Right lung (tissue), 2 donors: ENCODE measurements at regions not wholly inside any gene's neighbourhood (a gene's known extent, or its start where the extent isn't known, plus 50 kb on each side); places are given as distances from the start of the nearest gene placed in this dataset.

Experiments
- DNase-seq, 2 donors: peaks; one replicate each; pipeline ENCODE4 v3.0.0-alpha.2; 2013

DNA sequence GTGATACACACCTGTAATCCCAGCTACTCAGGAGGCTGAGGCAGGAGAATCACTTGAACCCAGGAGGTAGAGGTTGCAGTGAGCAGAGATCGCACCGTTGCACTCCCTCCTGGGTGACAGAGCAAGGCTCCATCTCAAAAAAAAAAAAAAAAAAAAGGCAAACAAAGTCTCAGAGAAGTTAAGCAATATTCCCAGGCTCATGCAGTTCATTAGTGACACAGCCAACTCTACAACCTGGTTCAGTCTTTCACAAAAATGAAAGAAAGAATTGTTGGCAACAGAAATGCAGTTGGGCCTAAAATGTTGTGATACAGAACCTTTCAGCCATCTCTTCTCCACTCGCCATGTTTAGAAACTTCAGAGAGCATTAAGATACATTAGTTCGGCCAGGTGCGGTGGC lies 242.1 kb downstream of the LTN1 start:
- DNase-seq, result no peak

GRCh38 chr21:28749536-28749935 lies 243.1 kb downstream of the LTN1 start:
- no peak for DNase-seq

- DNase-seq, result no peak
These were observed 245.2 kb downstream of the LTN1 start for GRCh38 chr21:28747464-28747863.

DNA sequence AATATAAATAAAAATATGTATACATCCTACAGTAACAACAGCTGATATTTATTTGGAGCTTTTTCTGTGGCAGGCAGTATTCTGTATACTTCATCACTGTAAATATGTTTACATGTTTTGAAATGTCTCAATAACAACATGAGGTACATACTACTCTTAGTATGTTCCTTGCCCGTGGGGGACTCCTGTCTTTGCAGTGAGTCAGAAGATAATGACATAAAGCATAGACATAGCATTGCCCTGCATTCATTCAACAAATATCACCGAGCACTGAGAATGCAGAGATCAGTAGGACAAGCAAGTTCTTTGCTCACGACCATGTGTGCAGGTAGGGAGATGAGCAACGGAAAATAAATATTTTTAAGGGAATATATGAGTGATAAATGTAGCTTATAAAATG lies 246.5 kb downstream of the LTN1 start:
- no peak for DNase-seq

- DNase-seq, result peak; percentile 76 to 80
These were observed 247.3 kb downstream of the LTN1 start for GRCh38 chr21:28745131-28746016.

DNA sequence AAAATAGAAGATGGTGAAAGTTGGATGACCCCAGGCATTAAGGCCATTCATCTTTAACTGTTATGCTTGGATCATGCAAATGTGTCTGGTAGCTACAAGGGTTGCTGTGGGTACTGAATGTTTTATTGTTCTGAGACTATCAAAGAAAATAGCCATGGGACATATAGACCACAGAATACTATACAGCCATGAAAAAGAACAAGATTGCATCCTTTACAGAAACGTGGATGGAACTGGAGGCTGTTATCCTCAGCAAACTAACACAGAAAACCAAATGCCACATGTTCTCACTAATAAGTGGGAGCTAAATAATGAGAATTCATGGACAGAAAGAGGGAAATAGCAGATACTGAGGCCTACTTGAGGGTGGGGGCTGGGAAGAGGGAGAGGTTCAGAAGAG lies 249.0 kb downstream of the LTN1 start:
- DNase-seq, result no peak

GRCh38 chr21:28742527-28742926 lies 250.2 kb downstream of the LTN1 start:
- DNase-seq, result peak in 1 of 2 donors; percentile 28

DNA sequence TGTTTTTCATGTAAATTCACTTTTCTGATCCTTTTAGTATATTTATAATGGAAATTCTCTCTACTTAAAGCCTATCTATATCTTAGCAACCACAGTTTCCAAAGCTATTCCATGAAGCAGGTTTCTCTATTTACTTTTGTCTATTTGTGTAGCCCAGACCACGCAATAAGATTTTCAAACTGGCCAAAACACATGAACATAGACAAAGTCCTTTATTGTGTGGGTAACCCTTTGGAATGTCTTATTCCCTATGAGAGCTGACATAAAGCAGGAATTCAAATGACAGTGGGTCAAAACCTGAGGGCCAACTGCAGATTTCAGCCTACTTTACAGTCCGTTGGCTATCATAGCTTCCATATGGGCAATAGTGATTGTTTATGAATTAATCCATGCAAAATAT lies 252.6 kb downstream of the LTN1 start:
- DNase-seq, result no peak

DNA sequence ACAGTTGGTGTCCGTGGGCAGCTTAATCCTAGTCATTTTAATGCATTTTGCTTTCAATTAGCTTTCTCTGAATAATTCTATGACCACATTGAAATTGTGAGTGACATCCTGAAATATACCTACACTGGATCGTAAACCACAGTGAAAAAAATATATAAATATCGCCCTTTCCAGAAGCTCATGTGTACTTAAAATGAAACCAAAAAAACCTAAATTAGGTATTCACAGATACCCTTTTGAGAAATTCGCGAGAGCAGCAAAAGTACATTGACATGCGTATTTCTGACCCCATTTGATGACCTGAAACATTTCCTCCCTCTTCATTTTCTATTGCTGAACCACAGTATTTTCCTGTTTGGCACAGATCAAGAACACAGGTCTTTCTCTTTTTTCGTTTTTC lies 253.8 kb downstream of the LTN1 start:
- DNase-seq, result no peak

DNA sequence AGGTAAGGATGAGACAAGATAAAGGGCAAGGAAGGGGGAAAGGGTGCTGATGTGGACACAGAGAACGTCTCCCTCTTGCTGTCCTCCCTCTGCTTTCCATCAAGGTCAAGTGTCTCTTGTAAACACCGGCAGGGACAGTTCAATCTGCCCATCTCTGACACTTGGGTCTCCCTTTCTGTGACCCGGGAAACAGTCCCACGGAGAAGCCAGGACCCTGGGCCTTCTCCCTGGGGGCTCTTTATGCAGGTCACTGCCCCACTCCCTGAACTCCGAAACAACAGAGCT lies 254.3 kb downstream of the LTN1 start:
- no peak for DNase-seq

GRCh38 chr21:28737674-28738419 lies 254.8 kb downstream of the LTN1 start:
- DNase-seq, result no peak

DNA sequence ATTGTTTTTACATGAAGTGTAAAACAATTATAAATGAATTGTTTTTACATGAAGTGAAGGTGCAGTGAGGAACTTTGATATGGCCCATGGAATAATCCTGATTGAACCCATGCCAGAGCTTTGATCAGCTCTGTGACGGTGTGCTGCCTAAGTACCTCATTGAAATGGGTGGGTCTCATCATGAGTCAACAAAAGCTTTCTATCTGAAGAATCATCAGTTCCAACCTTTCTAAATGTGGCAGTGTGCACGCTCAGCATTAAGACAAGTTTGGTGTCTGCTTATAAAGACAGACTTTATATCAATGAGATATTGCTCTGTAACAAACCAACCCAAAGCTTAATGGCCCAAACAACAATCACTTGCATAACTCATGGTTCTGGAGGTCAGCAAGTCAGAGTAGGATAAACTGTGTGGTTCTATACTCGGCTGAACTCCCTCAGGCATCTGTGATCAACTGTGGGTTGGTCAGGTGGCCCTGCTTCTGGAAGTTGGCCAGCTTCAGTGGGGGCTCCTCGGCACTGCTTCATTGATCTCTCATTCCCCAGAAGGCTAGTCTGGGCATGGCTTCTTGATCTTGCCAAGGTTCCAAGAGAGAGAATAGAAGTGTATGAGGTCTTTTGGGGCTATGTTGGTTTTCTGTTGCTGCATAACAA lies 258.0 kb downstream of the LTN1 start:
- no peak for DNase-seq

DNA sequence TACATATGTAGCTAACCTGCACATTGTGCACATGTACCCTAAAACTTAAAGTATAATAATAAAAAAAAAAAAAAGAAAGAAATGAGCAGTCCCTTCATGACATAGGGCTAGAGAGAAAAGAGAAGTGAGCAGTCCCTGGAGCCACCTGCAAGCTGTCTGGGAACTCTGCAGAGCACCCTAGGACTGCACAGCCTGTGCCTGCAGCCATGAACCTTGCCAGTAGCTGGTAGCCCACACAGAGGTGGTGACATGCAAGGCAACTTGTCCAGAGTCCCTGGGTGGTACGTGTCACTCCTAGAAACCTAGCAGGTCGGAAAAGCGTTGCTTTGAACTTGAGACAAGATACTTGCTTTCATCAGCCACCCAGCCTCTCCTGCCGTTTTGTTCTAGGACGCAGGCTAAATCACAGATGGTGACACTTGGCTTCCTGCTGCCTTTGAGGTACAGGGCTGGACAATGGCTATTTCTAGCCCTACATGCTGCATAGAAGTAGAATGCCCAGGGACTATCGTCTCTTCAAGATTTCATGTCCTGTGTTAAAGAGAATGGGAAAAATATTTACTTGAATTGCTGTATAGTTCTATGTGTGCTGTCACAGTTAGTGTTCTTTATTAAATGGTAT lies 260.9 kb downstream of the LTN1 start:
- no peak for DNase-seq

DNA sequence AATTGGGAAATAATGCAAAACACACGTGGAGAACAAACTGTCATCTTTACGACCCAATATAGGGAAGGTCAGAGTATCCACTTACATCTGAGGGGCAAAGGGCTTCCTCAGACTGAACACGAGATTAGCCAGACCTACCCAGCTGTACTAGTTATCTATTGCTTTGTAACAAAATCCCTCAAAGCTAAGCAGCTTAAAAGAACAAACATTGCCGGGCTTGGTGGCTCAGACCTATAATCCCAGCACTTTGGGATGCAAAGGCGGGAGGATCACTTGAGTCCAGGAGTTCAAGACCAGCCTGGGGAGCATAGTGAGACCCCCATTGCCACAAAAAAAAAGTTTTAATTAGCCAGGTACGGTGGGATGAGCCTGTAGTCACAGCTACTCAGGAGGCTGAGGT lies 262.8 kb downstream of the LTN1 start:
- no peak for DNase-seq

DNA sequence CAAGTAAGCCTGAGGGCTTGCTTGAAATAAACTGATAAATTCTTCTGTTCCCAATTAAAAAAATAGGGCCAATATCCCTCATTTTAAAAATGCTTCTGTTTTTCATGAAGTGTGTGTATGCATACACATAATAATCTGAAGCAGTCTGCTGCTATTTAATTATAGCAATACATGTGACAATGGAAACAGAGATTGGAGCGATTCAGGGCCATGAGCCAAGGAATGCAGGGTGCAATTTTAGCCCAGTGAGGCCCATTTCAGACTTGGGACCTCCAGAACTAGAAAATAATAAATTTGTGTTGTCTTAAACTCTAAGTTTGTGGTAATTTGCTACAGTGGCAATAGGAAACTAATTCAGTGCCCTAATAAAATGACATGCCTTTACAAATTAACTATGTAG lies 264.9 kb downstream of the LTN1 start:
- no peak for DNase-seq

GRCh38 chr21:28725396-28725795 lies 267.3 kb downstream of the LTN1 start:
- DNase-seq, result no peak

GRCh38 chr21:28723646-28724045 lies 269.0 kb downstream of the LTN1 start:
- no peak for DNase-seq

DNA sequence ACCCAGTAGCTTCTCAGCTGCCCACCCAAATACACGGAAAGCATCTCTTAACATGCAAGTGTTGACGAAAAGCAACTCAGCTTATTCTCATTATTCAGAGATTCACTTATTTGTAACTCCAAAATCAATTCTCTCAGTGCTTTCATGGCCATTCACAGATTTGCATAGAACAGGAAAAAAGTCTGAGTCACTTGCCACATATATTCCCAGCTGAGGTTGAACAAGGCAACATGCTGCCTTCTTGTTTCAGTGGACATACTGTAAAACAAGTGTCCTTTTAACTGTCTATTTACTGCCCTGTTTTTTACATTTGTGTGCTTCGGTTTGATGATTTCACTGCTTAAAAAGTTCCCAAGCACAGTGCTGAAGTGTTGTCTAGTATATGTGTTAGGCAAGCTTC lies 273.0 kb downstream of the LTN1 start:
- DNase-seq, result no peak

DNA sequence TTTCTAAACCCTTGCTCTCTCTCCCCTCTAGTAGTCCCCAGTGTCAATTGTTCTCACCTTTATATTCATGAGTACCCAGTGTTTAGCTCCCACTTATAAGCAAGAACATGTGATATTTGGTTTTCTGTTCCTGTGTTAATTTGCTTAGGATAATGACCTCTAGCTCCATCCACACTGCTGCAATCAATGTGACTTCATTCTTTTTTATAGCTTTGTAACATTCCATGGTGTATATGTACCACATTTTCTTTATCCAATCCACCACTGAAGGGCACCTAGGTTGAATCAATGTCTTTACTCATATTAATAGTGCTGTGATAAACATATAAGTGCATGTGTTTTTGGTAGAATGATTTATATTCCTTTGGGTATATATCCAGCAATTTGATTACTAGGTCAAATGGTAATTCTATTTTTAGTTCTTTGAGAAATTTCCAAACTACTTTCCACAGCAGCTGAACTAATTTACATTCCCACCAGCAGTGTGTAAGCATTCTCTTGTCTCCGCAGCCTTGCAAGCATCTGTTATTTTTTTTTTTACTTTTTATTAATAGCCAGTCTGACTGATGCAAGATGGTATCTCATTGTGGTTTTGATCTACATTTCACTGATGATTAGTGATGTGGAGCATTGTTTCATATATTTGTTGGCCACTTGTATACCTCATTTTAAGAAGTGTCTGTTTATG lies 277.8 kb downstream of the LTN1 start:
- no peak for DNase-seq

DNA sequence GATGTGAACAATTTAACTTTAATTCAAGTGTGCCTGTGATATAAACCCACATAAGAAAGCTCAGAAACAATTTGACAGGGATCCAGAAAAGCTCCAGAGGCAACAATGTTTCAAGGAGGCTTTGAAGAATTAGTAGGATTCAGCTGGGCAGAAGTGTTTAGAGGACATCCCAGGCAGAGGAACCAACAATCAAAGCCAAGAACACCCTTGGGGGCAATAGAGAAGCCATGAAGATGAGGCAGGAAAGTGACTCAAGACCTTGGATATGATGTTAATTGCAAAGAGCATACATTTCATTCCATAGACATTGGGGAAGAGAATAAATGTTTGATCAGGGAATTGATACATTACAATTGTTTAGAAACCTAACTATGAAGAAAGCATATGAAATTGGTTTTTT lies 280.3 kb downstream of the LTN1 start:
- no peak for DNase-seq

GRCh38 chr21:28705616-28706015 lies 287.1 kb downstream of the LTN1 start:
- no peak for DNase-seq

GRCh38 chr21:28704746-28705145 lies 287.9 kb downstream of the LTN1 start:
- DNase-seq, result peak; percentile 31 to 38
